Erythroblast (primary cell): ENCODE measurements at regions not wholly inside any gene's neighbourhood (a gene's known extent, or its start where the extent isn't known, plus 50 kb on each side); places are given as distances from the start of the nearest gene placed in this dataset.

Experiments
- DNase-seq, 2 experiments: peaks; one replicate each; lab custom pipeline; 2025; lab: John Stamatoyannopoulos, UW
- GATA1 ChIP-seq: IDR thresholded peaks from 2 replicates; pipeline ENCODE4 v1.6.1; 2011; ENCODE audit warnings: low read depth, mild to moderate bottlenecking, control low read depth, low read length, moderate library complexity
- POLR2A ChIP-seq: IDR thresholded peaks from 2 replicates; pipeline ENCODE4 v1.6.1; 2011; ENCODE audit warnings: mild to moderate bottlenecking, low read length

GRCh38 chr11:95486466-95486865 lies 255.5 kb upstream of the SESN3 start:
- no peak for DNase-seq
- TF ChIP-seq GATA1, result no peak
- TF ChIP-seq POLR2A, result no peak

GRCh38 chr11:95485115-95485900 lies 254.3 kb upstream of the SESN3 start:
- no peak for DNase-seq
- no peak for TF ChIP-seq POLR2A
- TF ChIP-seq GATA1, result no peak

GRCh38 chr11:95483339-95483738 lies 252.3 kb upstream of the SESN3 start:
- TF ChIP-seq POLR2A (no peak), GATA1 (no peak)
- DNase-seq, result no peak

- TF ChIP-seq GATA1 (no peak), POLR2A (no peak)
- DNase-seq, result no peak
These were observed 247.0 kb upstream of the SESN3 start for GRCh38 chr11:95478003-95478402.

GRCh38 chr11:95469258-95469657 lies 238.3 kb upstream of the SESN3 start:
- DNase-seq, result no peak

GRCh38 chr11:95466416-95466815 lies 235.4 kb upstream of the SESN3 start:
- no peak for TF ChIP-seq POLR2A
- no peak for TF ChIP-seq GATA1
- no peak for DNase-seq

More at GRCh38 chr11:95469258-95469657, 238.3 kb upstream of the SESN3 start:
- no peak for TF ChIP-seq GATA1
- TF ChIP-seq POLR2A, result no peak

GRCh38 chr11:95465887-95466286 lies 234.9 kb upstream of the SESN3 start:
- TF ChIP-seq POLR2A (no peak), GATA1 (no peak)
- no peak for DNase-seq

GRCh38 chr11:95461858-95462257 lies 230.9 kb upstream of the SESN3 start:
- no peak for DNase-seq
- TF ChIP-seq GATA1 (no peak), POLR2A (no peak)

GRCh38 chr11:95461348-95461747 lies 230.3 kb upstream of the SESN3 start:
- DNase-seq, result no peak
- no peak for TF ChIP-seq POLR2A
- TF ChIP-seq GATA1, result no peak

- no peak for TF ChIP-seq POLR2A
- no peak for DNase-seq
These were observed 228.5 kb upstream of the SESN3 start for GRCh38 chr11:95459291-95460042.

- TF ChIP-seq POLR2A (no peak), GATA1 (no peak)
- DNase-seq, result no peak
These were observed 225.9 kb upstream of the SESN3 start for GRCh38 chr11:95456714-95457491.

GRCh38 chr11:95455228-95455970 lies 224.4 kb upstream of the SESN3 start:
- no peak for TF ChIP-seq GATA1
- no peak for TF ChIP-seq POLR2A
- DNase-seq, result no peak

- DNase-seq, result peak; percentile 83 to 85
- no peak for TF ChIP-seq GATA1
- TF ChIP-seq POLR2A, result no peak
These were observed 222.7 kb upstream of the SESN3 start for GRCh38 chr11:95453616-95454171.
